OCI-LY7 (cell line): ENCODE measurements at regions not wholly inside any gene's neighbourhood (a gene's known extent, or its start where the extent isn't known, plus 50 kb on each side); places are given as distances from the start of the nearest gene placed in this dataset.

ENCODE experiments used
- CTCF ChIP-seq: fragments of 200-600 bp; sonication (generic); conservative IDR thresholded peaks from 2 replicates; pipeline ENCODE4 v1.5.1; 2014; ENCODE audit warnings: mild to moderate bottlenecking, antibody characterized with exemption, low read length, moderate library complexity, mixed read lengths
- EZH2phosphoT487 ChIP-seq: fragments of 200-600 bp; sonication (generic); IDR thresholded peaks from 2 replicates; pipeline ENCODE4 v1.6.1; 2018; ENCODE audit warnings: low read depth, borderline replicate concordance, mild to moderate bottlenecking, mixed run types, antibody characterized with exemption, low read length, moderate library complexity, mixed read lengths

DNA sequence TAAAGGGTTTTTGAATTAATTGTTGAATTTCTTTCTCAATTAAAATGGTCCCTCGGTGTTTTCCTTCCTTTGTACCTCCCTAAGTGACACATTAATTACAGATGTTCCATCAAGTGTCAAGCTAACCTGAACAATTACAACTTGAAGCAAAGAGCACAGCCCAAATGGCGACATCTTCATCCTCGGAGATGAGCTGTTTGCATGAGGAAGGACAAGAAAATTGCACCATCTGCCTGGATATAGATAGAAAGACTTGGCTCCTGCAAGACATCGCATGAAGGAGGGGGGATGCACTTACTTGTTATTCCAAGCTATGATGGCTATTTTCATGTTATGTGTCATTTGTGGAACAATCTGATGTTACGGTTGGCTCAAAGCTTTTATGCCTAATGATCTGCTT is 86.4 kb upstream of the ZKSCAN2 start:
- TF ChIP-seq CTCF (no peak), EZH2phosphoT487 (no peak)
